ENCODE measurements at regions not wholly inside any gene's neighbourhood (a gene's known extent, or its start where the extent isn't known, plus 50 kb on each side); places are given as distances from the start of the nearest gene placed in this dataset.

DNA sequence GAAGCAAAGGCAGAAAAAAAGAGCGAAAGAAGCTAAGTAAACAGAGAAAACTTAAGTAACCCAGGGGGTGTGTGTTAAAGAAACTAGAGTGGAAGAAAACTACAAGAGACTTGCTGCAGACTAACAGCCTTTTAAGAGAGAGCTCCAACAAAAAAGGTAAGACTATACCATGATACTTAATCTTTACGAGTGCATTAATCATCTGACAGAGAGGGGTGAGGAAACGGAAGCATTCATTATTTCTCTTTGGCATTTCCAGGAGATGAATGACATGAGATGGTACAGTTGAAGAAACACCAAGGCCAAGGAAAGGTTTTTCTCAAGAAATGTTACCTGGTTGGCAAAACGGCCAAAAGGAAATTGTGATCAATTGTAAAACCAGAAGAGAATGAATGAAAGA is 906.8 kb downstream of the QKI start:
- ChIA-PET CTCF (no interaction called here), RAD21 (ENCODE audit: low non-redundant PET in 1 of 2, low total read pairs in 2 of 2, uncharacterized antibody in 2 of 2, unreplicated experiment in 2 of 2) (no interaction called here), POLR2A (no interaction called here)
- no peak overlapping the region for H3K27ac ChIP-seq (ENCODE audit: low read depth, low read length)
- intact Hi-C loops (cut with micrococcal nuclease), result no loop called here
- H3K4me1 ChIP-seq (ENCODE audit: control insufficient read depth in 1 of 2, insufficient read depth in 2 of 2, low read length in 2 of 2), result no peaks in the 10 kb centered on the region
- H4K20me1 ChIP-seq (ENCODE audit: insufficient read depth), result no peaks in the 10 kb centered on the region
- H2AFZ ChIP-seq (ENCODE audit: low read depth, low read length, poor library complexity, severe bottlenecking), result no peak overlapping the region
- DNase-seq (ENCODE audit: low read depth, low spot score) (no peak), ATAC-seq (no peak)
- TF ChIP-seq POLR2AphosphoS5 (IDR thresholded peaks at IDR 0.05; ENCODE audit: low read depth, low read length) (no peak), SP1 (IDR thresholded peaks at IDR 0.05; ENCODE audit: low read depth) (no peak), JUND (IDR thresholded peaks at IDR 0.05) (no peak), ZFX (IDR thresholded peaks at IDR 0.05) (no peak), RAD21 (IDR thresholded peaks at IDR 0.05; ENCODE audit: low read depth) (no peak), SRF (IDR thresholded peaks at IDR 0.05; ENCODE audit: low read depth) (no peak), POLR2A (IDR thresholded peaks at IDR 0.05; ENCODE audit: borderline replicate concordance, extremely low read depth, insufficient read depth, insufficient read length) (no peak), FOSL1 (IDR thresholded peaks at IDR 0.05; ENCODE audit: low read depth) (no peak), EGR1 (IDR thresholded peaks at IDR 0.05; ENCODE audit: low read depth) (no peak), SIN3A (IDR thresholded peaks at IDR 0.05; ENCODE audit: low read depth) (no peak), EZH2 (IDR thresholded peaks at IDR 0.05) (no peak), ZNF274 (IDR thresholded peaks at IDR 0.05; ENCODE audit: low read depth, low read length) (no peak)
- TF ChIP-seq, protein P1, sequence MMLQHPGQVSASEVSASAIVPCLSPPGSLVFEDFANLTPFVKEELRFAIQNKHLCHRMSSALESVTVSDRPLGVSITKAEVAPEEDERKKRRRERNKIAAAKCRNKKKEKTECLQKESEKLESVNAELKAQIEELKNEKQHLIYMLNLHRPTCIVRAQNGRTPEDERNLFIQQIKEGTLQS (IDR thresholded peaks at IDR 0.05), result no peak
- TF ChIP-seq, protein P2, sequence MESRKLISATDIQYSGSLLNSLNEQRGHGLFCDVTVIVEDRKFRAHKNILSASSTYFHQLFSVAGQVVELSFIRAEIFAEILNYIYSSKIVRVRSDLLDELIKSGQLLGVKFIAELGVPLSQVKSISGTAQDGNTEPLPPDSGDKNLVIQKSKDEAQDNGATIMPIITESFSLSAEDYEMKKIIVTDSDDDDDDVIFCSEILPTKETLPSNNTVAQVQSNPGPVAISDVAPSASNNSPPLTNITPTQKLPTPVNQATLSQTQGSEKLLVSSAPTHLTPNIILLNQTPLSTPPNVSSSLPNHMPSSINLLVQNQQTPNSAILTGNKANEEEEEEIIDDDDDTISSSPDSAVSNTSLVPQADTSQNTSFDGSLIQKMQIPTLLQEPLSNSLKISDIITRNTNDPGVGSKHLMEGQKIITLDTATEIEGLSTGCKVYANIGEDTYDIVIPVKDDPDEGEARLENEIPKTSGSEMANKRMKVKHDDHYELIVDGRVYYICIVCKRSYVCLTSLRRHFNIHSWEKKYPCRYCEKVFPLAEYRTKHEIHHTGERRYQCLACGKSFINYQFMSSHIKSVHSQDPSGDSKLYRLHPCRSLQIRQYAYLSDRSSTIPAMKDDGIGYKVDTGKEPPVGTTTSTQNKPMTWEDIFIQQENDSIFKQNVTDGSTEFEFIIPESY (IDR thresholded peaks at IDR 0.05; ENCODE audit: extremely low read depth, insufficient replicate concordance, low read length), result no peak
- TF ChIP-seq, protein P3, sequence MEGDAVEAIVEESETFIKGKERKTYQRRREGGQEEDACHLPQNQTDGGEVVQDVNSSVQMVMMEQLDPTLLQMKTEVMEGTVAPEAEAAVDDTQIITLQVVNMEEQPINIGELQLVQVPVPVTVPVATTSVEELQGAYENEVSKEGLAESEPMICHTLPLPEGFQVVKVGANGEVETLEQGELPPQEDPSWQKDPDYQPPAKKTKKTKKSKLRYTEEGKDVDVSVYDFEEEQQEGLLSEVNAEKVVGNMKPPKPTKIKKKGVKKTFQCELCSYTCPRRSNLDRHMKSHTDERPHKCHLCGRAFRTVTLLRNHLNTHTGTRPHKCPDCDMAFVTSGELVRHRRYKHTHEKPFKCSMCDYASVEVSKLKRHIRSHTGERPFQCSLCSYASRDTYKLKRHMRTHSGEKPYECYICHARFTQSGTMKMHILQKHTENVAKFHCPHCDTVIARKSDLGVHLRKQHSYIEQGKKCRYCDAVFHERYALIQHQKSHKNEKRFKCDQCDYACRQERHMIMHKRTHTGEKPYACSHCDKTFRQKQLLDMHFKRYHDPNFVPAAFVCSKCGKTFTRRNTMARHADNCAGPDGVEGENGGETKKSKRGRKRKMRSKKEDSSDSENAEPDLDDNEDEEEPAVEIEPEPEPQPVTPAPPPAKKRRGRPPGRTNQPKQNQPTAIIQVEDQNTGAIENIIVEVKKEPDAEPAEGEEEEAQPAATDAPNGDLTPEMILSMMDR (IDR thresholded peaks at IDR 0.05 in 2 of 3, conservative IDR thresholded peaks at IDR 0.05 in 1 of 3; ENCODE audit: borderline replicate concordance in 1 of 3, insufficient read depth in 1 of 3, low read depth in 2 of 3, low read length in 2 of 3), result no peak
- TF ChIP-seq, protein P4, sequence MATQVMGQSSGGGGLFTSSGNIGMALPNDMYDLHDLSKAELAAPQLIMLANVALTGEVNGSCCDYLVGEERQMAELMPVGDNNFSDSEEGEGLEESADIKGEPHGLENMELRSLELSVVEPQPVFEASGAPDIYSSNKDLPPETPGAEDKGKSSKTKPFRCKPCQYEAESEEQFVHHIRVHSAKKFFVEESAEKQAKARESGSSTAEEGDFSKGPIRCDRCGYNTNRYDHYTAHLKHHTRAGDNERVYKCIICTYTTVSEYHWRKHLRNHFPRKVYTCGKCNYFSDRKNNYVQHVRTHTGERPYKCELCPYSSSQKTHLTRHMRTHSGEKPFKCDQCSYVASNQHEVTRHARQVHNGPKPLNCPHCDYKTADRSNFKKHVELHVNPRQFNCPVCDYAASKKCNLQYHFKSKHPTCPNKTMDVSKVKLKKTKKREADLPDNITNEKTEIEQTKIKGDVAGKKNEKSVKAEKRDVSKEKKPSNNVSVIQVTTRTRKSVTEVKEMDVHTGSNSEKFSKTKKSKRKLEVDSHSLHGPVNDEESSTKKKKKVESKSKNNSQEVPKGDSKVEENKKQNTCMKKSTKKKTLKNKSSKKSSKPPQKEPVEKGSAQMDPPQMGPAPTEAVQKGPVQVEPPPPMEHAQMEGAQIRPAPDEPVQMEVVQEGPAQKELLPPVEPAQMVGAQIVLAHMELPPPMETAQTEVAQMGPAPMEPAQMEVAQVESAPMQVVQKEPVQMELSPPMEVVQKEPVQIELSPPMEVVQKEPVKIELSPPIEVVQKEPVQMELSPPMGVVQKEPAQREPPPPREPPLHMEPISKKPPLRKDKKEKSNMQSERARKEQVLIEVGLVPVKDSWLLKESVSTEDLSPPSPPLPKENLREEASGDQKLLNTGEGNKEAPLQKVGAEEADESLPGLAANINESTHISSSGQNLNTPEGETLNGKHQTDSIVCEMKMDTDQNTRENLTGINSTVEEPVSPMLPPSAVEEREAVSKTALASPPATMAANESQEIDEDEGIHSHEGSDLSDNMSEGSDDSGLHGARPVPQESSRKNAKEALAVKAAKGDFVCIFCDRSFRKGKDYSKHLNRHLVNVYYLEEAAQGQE (IDR thresholded peaks at IDR 0.05; ENCODE audit: low read depth), result no peak
- TF ChIP-seq, protein P5, sequence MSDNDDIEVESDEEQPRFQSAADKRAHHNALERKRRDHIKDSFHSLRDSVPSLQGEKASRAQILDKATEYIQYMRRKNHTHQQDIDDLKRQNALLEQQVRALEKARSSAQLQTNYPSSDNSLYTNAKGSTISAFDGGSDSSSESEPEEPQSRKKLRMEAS (IDR thresholded peaks at IDR 0.05), result no peak
- H3K36me3 ChIP-seq (ENCODE audit: control insufficient read depth in 1 of 2, insufficient read depth in 2 of 2, low read length in 2 of 2), result no peaks in the 10 kb centered on the region
- H3K9me2 ChIP-seq (ENCODE audit: insufficient read depth), result no peaks in the 10 kb centered on the region
- H3K4me2 ChIP-seq (ENCODE audit: low read length), result no peak overlapping the region
- no TSS peak for BruUV-seq (replicated peaks)
- no peaks in the 10 kb centered on the region for H3K79me2 ChIP-seq (ENCODE audit: insufficient read depth, low read length)
- no peaks in the 10 kb centered on the region for H3K27me3 ChIP-seq (ENCODE audit: insufficient read depth, low read length)
- H3K9ac ChIP-seq (ENCODE audit: low read length), result no peak overlapping the region
- peaks cover 0 to 10% of the 10 kb centered on the region in 2 experiments; a peak in 2 of 4 replicates for H3K9me3 ChIP-seq (ENCODE audit: control insufficient read depth in 1 of 2, insufficient read depth in 1 of 2, low read depth in 1 of 2, low read length in 2 of 2)
- H3K4me3 ChIP-seq (replicated peaks in 1 of 2; ENCODE audit: low read depth in 1 of 2, low read length in 2 of 2), result no peak overlapping the region
